Activated T-cell treated with anti-CD3 and anti-CD28 coated beads, Interleukin-2, amount 50 U/mL, for 1 hour (primary cell): ENCODE measurements at regions not wholly inside any gene's neighbourhood (a gene's known extent, or its start where the extent isn't known, plus 50 kb on each side); places are given as distances from the start of the nearest gene placed in this dataset.
"Not testable (repeated sequence)": the region's sequence is repeated elsewhere in the genome, so short reads cannot be mapped to it uniquely, and the experiment has no call there.

Experiments
- DNase-seq: peaks from one replicate; pipeline ENCODE4 v3.0.0-alpha.2; 2020

GRCh38 chr2:14756122-14756541 is 123.6 kb downstream of the LRATD1 start:
- no peak for DNase-seq

GRCh38 chr2:14756981-14757657 is 124.6 kb downstream of the LRATD1 start:
- DNase-seq = no peak

DNA sequence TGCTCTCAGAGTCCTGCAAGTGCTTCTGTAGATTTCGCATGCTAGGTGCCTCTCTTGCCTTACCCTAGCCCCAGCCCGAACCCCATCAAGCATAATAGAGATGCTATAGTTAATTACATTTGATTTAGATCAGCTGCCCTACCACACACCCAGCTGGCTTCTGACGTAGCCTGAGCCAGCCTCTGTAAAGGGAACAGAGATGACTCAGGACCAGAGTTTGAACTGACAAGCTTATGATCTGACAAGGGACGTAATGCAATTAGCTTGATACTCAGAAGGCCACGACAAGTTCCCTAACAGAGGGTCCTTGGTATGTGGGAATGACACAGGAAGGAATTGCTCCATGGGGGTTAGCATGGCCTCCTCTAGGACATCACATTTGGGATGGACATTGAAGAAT is 126.6 kb downstream of the LRATD1 start:
- DNase-seq = no peak

DNA sequence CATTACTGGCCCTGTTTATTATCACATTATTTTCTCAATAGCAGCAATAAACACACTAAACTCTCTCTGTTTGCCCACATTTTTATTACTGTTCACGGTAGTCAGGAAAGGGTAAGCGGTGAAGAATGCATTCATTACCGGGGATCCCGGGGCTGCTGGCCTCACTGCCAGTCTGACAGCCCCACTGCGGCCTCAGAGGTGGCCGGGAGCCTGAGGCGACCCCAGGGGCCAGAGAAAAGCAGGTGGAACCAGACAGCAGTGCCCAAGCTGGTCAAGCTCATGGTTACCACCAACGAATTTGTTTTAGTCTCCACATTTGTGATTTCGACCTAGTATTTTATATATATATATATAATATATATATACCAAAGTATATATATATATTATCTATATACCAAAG is 127.7 kb downstream of the LRATD1 start:
- DNase-seq = no peak

DNA sequence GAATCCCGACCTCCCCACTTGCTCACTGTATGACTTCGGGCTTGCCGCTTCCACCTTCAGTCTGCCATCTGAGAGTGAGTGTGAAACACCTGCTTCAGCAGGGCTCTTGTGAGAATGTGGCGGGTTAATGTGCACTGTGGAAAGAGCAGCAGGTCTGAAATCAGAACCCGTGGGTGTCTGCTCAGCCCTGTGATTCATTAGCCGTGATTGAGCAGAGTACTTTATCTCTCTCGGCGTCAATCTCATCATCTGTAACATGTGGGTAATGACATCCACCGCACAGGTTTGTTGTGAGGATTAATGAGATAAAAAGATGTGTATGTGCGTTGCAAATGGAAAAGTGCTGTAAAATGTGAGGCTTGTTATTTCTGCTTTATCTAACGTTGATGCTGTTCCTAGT is 128.6 kb downstream of the LRATD1 start:
- DNase-seq = no peak

DNA sequence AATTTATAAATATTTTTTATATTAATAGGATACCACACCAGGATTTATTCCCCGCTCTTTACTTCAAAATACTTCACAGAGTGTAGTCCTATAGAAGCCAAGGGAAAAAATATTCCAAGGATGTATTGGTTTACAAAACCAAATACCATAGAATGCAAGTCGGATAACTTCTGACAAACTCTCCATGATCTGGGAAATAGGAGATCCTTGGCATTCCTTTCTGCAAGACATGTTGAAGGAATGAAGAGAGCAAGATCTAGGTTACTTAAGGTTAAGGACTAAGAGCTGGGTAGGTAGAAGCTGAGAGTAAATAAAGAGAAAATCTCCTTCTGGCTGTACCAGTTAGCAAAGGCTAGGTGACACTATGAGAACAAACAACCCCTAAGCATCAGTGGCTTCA is 141.2 kb downstream of the LRATD1 start:
- no peak for DNase-seq

GRCh38 chr2:14774436-14774968 is 142.0 kb downstream of the LRATD1 start:
- DNase-seq = no peak

DNA sequence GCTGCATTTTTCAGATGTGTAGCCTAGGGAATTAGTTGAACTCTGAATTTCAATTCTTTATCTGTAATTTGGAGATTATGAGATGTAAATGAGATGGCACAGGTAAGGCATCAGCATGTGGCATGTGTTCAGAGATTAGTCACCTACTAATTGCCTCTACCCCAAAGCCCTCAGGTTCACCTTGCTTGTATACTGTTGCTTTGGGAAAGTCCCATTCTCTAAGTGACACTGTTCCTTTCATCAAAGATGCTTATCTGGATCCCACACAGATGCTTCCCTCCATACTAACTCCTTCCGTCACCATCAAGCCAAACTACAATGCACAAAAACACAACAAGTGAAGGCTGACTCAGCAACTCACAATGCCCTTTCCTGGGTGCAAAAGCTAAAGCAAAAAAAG is 143.7 kb downstream of the LRATD1 start:
- DNase-seq = no peak

- no peak for DNase-seq
Measured at GRCh38 chr2:14778015-14778414, 145.5 kb downstream of the LRATD1 start.

DNA sequence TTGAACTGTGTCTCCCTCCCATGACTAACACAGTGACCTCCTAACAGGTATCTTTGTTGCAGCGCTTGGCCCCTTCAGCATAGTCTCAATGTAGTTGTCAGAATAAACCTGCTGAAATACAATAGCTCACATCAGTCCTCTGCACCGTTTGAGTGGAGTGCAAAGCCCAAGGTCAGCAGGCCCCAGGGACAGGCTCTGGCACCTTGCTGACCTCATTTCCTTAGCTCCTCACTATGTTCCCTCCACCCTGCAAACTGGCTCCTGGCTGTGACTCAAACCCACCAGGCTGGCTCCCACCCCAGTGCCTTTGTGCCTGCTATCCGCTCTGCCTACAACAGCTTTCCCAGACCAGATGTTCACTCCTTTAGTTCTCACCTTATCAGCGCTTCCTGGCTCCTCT is 146.7 kb downstream of the LRATD1 start:
- DNase-seq = no peak

- DNase-seq = no peak
Measured at GRCh38 chr2:14781142-14781541, 148.6 kb downstream of the LRATD1 start.

GRCh38 chr2:14788814-14789213 is 156.3 kb downstream of the LRATD1 start:
- not testable (repeated sequence) for DNase-seq

DNA sequence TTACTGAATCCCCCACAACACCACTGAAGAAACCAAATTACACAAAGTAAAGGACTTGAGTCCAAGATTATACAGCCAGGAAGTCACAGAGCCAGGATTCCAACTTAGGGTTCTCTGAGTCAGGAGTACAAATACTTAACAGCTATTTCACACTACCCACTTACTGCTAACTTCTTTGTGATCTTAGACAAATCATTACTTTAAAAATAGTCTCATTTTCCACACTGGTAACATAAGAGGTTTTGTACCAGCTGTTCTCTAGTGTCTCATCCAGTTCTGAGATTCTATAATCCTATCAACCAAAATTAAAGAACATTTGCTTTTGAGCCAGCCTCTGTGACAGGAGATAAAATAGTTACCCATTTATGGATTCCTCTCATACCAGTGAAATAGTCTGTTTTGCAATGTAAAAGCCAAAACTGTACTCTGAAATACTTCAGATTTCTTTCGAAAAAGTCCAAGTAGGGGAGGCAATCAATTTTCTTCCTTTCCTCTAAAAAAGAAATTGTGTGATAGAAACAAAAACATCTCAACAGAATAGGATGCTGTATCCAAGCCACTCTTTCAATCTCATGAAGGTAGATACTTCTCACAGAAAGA is 157.6 kb downstream of the LRATD1 start:
- no peak for DNase-seq

- no peak for DNase-seq
Measured at GRCh38 chr2:14803994-14804393, 171.5 kb downstream of the LRATD1 start.

GRCh38 chr2:14804902-14805301 is 172.4 kb downstream of the LRATD1 start:
- DNase-seq = no peak

- no peak for DNase-seq
Measured at GRCh38 chr2:14806613-14807012, 174.1 kb downstream of the LRATD1 start.

GRCh38 chr2:14815201-14815600 is 182.7 kb downstream of the LRATD1 start:
- DNase-seq = no peak

GRCh38 chr2:14816069-14817060 is 183.8 kb downstream of the LRATD1 start:
- DNase-seq = no peak

DNA sequence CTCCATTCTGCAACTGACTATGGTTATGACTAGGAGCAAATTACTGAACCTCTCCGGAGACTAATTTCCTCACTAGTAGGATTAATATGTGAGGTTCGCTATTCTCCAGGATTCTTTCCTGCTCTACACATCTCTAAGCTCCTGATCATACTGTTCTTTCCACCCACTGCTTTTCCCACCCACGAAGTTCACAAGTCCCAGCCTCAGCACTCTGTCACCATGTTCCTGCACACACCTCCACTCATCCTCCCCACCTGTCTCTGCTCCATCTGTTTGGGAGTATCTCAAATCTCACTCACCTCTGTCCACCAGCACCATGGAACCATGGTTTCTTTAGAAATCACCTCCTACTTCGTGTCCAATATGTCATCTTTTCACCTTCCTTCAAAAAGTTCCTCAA is 185.3 kb downstream of the LRATD1 start:
- DNase-seq = no peak

DNA sequence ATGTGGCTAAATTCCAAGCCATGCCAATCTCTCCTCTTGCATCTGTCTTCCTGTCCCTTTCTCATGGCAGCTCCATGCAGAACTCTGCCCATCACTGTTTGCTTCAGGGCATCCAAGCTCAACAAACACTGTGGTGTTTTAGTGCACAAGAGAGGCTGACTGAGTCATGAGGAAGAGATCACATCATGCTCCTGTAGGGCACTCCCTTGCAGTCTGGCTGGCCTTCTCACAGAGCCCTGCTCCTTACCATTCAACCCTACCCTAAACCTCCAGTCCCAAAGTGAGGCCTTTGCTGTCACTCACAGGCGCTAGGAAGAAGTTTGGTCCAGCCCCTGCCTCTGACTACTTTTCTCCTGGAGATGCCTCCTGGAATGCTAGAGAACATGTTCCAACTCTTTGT is 194.0 kb downstream of the LRATD1 start:
- DNase-seq = no peak

GRCh38 chr2:14827226-14828023 is 194.9 kb downstream of the LRATD1 start:
- DNase-seq = no peak

- no peak for DNase-seq
Measured at GRCh38 chr2:14828223-14828622, 195.7 kb downstream of the LRATD1 start.

GRCh38 chr2:14828968-14829367 is 196.5 kb downstream of the LRATD1 start:
- DNase-seq = no peak
